OCI-LY3 (cell line): ENCODE measurements at regions not wholly inside any gene's neighbourhood (a gene's known extent, or its start where the extent isn't known, plus 50 kb on each side); places are given as distances from the start of the nearest gene placed in this dataset.

Experiments
- H2AFZ ChIP-seq: fragments of 200-600, 300-600 bp; shearing (Covaris generic); 2 replicates; pipeline ENCODE4 v1.6.0; 2014; ENCODE audit warnings: antibody characterized with exemption, low read depth, low read length
- H3K27ac ChIP-seq: fragments of 200-600, 300-600 bp; sonication (generic); 2 replicates; pipeline ENCODE4 v1.5.1; 2014; ENCODE audit warnings: mild to moderate bottlenecking, low read length, moderate library complexity, mixed read lengths
- H3K27me3 ChIP-seq: fragments of 200-600, 300-600 bp; sonication (generic); 2 replicates; pipeline ENCODE4 v1.6.1; 2014; ENCODE audit warnings: low read depth, low read length, mixed read lengths
- H3K36me3 ChIP-seq: fragments of 200-600, 300-600 bp; sonication (generic); replicated peaks from 2 replicates; pipeline ENCODE3; 2014; ENCODE audit warnings: low read depth, low read length, mixed read lengths
- H3K4me1 ChIP-seq: fragments of 300-600, 200-600 bp; sonication (generic); 2 replicates; pipeline ENCODE4 v1.6.1; 2014; ENCODE audit warnings: low read length, mixed read lengths
- H3K4me2 ChIP-seq: fragments of 200-600, 300-600 bp; sonication (generic); 2 replicates; pipeline ENCODE4 v1.6.1; 2014; ENCODE audit warnings: low read length, mixed read lengths
- H3K4me3 ChIP-seq: fragments of 300-600, 200-600 bp; sonication (generic); 2 replicates; pipeline ENCODE4 v1.5.1; 2014; ENCODE audit warnings: antibody characterized with exemption, mild to moderate bottlenecking, low read length, moderate library complexity
- H3K79me2 ChIP-seq: fragments of 300-600, 200-600 bp; shearing (Covaris generic); 2 replicates; pipeline ENCODE4 v1.6.1; 2014; ENCODE audit warnings: mild to moderate bottlenecking, low read length, mixed read lengths
- H3K9ac ChIP-seq: fragments of 300-600, 200-600 bp; shearing (Covaris generic); 2 replicates; pipeline ENCODE4 v1.6.0; 2014; ENCODE audit warnings: mild to moderate bottlenecking, low read length, moderate library complexity
- H3K9me3 ChIP-seq: fragments of 200-600, 300-600 bp; shearing (Covaris generic); 2 replicates; pipeline ENCODE4 v1.6.1; 2014; ENCODE audit warnings: low read length, mixed read lengths; ENCODE audit not compliant: insufficient read depth
- H4K20me1 ChIP-seq: fragments of 200-600, 300-600 bp; sonication (generic); 2 replicates; pipeline ENCODE4 v1.6.1; 2016; ENCODE audit warnings: low read length, mixed read lengths; ENCODE audit not compliant: insufficient read depth
- CTCF ChIP-seq: fragments of 200-600, 300-600 bp; sonication (generic); IDR thresholded peaks from 2 replicates; pipeline ENCODE4 v1.5.1; 2014; ENCODE audit warnings: antibody characterized with exemption, low read length, low read depth
- EZH2phosphoT487 ChIP-seq: fragments of 200-600 bp; shearing (Covaris generic); IDR thresholded peaks from 2 replicates; pipeline ENCODE4 v1.6.1; 2018; ENCODE audit warnings: antibody characterized with exemption, mixed run types, low read depth

DNA sequence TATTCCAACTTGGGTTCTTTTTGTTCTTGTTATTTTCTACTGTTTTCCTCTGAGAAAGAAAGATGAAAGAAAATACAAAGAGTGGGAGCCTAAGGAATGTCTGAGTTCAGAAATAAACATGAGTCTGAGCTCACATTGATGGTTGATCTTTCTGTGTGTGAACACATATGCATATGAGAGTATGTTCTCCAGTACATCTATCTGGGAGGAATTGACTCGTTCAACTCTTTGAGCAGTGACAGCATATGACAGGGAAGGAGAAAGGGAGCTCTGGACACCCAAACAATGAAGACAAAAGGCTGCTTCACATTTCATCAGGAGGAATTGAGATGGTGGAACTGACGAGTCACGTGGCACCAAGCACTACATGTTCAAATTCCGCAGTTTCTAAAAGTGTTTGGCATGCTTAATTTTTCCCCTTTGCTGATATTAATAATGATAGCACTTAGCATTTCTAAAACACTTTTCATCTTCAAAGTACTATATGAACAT lies 229.8 kb upstream of the ACVR2A start:
- no peak for TF ChIP-seq CTCF
- no peak for TF ChIP-seq EZH2phosphoT487

DNA sequence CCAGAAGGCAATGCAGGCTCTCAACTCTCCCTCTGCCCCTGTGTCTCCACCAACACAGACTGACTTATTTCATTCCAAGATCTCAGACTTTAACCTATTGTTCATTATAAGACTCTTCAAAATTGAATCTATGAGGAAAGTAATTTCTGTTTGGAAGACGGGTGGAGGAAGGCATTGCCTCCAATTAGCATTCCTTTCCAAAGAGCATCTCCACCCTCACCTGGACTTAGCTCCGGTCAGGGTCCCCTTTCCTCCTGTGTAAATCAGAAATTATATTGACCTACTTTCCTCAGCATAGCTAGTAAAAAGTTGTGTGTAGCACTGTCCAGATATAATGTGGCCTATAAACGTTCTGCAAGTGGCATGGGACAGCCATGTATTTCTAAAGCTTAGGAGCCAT lies 230.4 kb upstream of the ACVR2A start:
- H3K4me1 ChIP-seq: no peaks in the 10 kb centered on the region
- no peaks in the 10 kb centered on the region for H3K27me3 ChIP-seq
- no peak overlapping the region for H3K4me3 ChIP-seq
- H2AFZ ChIP-seq: no peak overlapping the region
- H3K36me3 ChIP-seq: no peaks in the 10 kb centered on the region
- no peak overlapping the region for H3K9ac ChIP-seq
- no peak overlapping the region for H3K27ac ChIP-seq
- TF ChIP-seq EZH2phosphoT487 (no peak), CTCF (no peak)
- H3K9me3 ChIP-seq: no peaks in the 10 kb centered on the region
- no peaks in the 10 kb centered on the region for H4K20me1 ChIP-seq
- no peak overlapping the region for H3K4me2 ChIP-seq
- H3K79me2 ChIP-seq: no peaks in the 10 kb centered on the region

More for the DNA sequence above, 229.8 kb upstream of the ACVR2A start:
- no peak overlapping the region for H2AFZ ChIP-seq
- no peaks in the 10 kb centered on the region for H3K79me2 ChIP-seq
- no peaks in the 10 kb centered on the region for H3K4me1 ChIP-seq
- H3K4me3 ChIP-seq: no peak overlapping the region
- H3K36me3 ChIP-seq: no peaks in the 10 kb centered on the region
- no peaks in the 10 kb centered on the region for H3K9me3 ChIP-seq
- H3K9ac ChIP-seq: no peak overlapping the region
- H3K27ac ChIP-seq: no peak overlapping the region
- no peak overlapping the region for H3K4me2 ChIP-seq
- H4K20me1 ChIP-seq: no peaks in the 10 kb centered on the region
- H3K27me3 ChIP-seq: no peaks in the 10 kb centered on the region

GRCh38 chr2:147610496-147611040 lies 234.3 kb upstream of the ACVR2A start:
- no peak overlapping the region for H3K4me3 ChIP-seq
- no peaks in the 10 kb centered on the region for H3K27me3 ChIP-seq
- H2AFZ ChIP-seq: no peak overlapping the region
- no peaks in the 10 kb centered on the region for H4K20me1 ChIP-seq
- H3K9me3 ChIP-seq: no peaks in the 10 kb centered on the region
- no peaks in the 10 kb centered on the region for H3K4me1 ChIP-seq
- no peak overlapping the region for H3K4me2 ChIP-seq
- H3K79me2 ChIP-seq: no peaks in the 10 kb centered on the region
- no peak overlapping the region for H3K9ac ChIP-seq
- no peaks in the 10 kb centered on the region for H3K36me3 ChIP-seq
- no peak for TF ChIP-seq CTCF
- no peak for TF ChIP-seq EZH2phosphoT487
- H3K27ac ChIP-seq: no peak overlapping the region

DNA sequence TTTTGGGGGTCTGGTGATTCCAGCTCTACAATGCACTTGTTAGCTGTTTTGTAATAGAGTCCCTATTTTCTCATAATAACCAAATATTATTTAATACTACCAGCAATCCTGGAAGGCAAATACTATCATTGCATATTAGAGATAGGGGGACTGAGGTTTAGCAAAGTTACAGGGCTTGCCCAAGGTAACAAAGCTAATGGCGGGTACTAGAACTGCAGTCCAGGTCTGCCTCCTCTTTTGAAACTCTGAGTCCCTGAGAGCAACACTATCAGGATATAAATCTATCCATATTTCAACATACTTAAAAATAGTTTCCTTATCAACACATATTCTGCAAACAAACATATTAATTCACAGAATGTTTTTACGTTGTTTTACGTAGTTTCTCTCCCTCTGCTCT lies 235.5 kb upstream of the ACVR2A start:
- TF ChIP-seq CTCF (no peak), EZH2phosphoT487 (no peak)
- H3K4me3 ChIP-seq: no peak overlapping the region

More for the DNA sequence above, 235.5 kb upstream of the ACVR2A start:
- Histone ChIP-seq H3K27me3 (no peaks in the 10 kb centered on the region), H2AFZ (no peak overlapping the region), H3K27ac (no peak overlapping the region), H3K9me3 (no peaks in the 10 kb centered on the region), H3K79me2 (no peaks in the 10 kb centered on the region), H3K36me3 (no peaks in the 10 kb centered on the region), H3K4me2 (no peak overlapping the region), H3K9ac (no peak overlapping the region), H3K4me1 (no peaks in the 10 kb centered on the region), H4K20me1 (no peaks in the 10 kb centered on the region)
